HG02852 (cell line): ENCODE measurements at regions not wholly inside any gene's neighbourhood (a gene's known extent, or its start where the extent isn't known, plus 50 kb on each side); places are given as distances from the start of the nearest gene placed in this dataset.

Experiments used
- ATAC-seq: cut with Tn5 transposase; IDR thresholded peaks from one replicate; pipeline ENCODE4 v1.9.1; 2021; ENCODE audit warnings: mild to moderate bottlenecking, moderate library complexity; ENCODE audit not compliant: unreplicated experiment

GRCh38 chr5:54927097-54927746 is 58.2 kb downstream of the ESM1 start:
- no peak for ATAC-seq

- no peak for ATAC-seq
These were observed 60.9 kb downstream of the ESM1 start for GRCh38 chr5:54924487-54924886.

- ATAC-seq = no peak
These were observed 68.1 kb downstream of the ESM1 start for GRCh38 chr5:54917323-54917722.

- ATAC-seq = no peak
These were observed 69.8 kb downstream of the ESM1 start for GRCh38 chr5:54915466-54916027.

- ATAC-seq = no peak
These were observed 73.4 kb downstream of the ESM1 start for GRCh38 chr5:54912021-54912420.

- ATAC-seq = no peak
These were observed 75.2 kb downstream of the ESM1 start for GRCh38 chr5:54909911-54910870.

GRCh38 chr5:54908774-54909525 is 76.4 kb downstream of the ESM1 start:
- no peak for ATAC-seq

GRCh38 chr5:54905942-54906537 is 79.4 kb downstream of the ESM1 start:
- ATAC-seq = no peak

- ATAC-seq = no peak
These were observed 80.1 kb downstream of the ESM1 start for GRCh38 chr5:54905246-54905795.

GRCh38 chr5:54904425-54904824 is 81.0 kb downstream of the ESM1 start:
- no peak for ATAC-seq

GRCh38 chr5:54902791-54903473 is 82.5 kb downstream of the ESM1 start:
- peak; percentile 100 for ATAC-seq

- ATAC-seq = no peak
These were observed 84.2 kb downstream of the ESM1 start for GRCh38 chr5:54900984-54901725.

GRCh38 chr5:54897001-54897400 is 88.4 kb downstream of the ESM1 start:
- no peak for ATAC-seq

GRCh38 chr5:54895816-54896341 is 89.5 kb downstream of the ESM1 start:
- no peak for ATAC-seq

GRCh38 chr5:54894957-54895815 is 90.2 kb downstream of the ESM1 start:
- no peak for ATAC-seq

- ATAC-seq = no peak
These were observed 95.6 kb downstream of the ESM1 start for GRCh38 chr5:54889826-54890225.

- ATAC-seq = no peak
These were observed 97.7 kb downstream of the ESM1 start for GRCh38 chr5:54887663-54888062.

- ATAC-seq = no peak
These were observed 98.5 kb downstream of the ESM1 start for GRCh38 chr5:54886866-54887265.
